ENCODE measurements at regions not wholly inside any gene's neighbourhood (a gene's known extent, or its start where the extent isn't known, plus 50 kb on each side); places are given as distances from the start of the nearest gene placed in this dataset.

GRCh38 chr5:145473042-145473642 is 362.0 kb downstream of the PRELID2 start:
- Mint-ChIP-seq H3K9me3 (ENCODE audit: unreplicated experiment) (no peaks in the 10 kb centered on the region), H3K27ac (ENCODE audit: unreplicated experiment) (no peak overlapping the region), H3K27me3 (ENCODE audit: unreplicated experiment) (no peaks in the 10 kb centered on the region), H3K4me1 (ENCODE audit: unreplicated experiment) (no peaks in the 10 kb centered on the region), H3K4me3 (ENCODE audit: unreplicated experiment) (no peak overlapping the region), H3K36me3 (ENCODE audit: unreplicated experiment) (no peaks in the 10 kb centered on the region)
- TF ChIP-seq, protein P1, sequence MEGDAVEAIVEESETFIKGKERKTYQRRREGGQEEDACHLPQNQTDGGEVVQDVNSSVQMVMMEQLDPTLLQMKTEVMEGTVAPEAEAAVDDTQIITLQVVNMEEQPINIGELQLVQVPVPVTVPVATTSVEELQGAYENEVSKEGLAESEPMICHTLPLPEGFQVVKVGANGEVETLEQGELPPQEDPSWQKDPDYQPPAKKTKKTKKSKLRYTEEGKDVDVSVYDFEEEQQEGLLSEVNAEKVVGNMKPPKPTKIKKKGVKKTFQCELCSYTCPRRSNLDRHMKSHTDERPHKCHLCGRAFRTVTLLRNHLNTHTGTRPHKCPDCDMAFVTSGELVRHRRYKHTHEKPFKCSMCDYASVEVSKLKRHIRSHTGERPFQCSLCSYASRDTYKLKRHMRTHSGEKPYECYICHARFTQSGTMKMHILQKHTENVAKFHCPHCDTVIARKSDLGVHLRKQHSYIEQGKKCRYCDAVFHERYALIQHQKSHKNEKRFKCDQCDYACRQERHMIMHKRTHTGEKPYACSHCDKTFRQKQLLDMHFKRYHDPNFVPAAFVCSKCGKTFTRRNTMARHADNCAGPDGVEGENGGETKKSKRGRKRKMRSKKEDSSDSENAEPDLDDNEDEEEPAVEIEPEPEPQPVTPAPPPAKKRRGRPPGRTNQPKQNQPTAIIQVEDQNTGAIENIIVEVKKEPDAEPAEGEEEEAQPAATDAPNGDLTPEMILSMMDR (IDR thresholded peaks at IDR 0.05) = no peak
- no peak for DNase-seq (ENCODE audit: extremely low spot score, unreplicated experiment)

GRCh38 chr5:145471831-145472612 is 363.1 kb downstream of the PRELID2 start:
- Mint-ChIP-seq H3K36me3 (ENCODE audit: unreplicated experiment) (no peaks in the 10 kb centered on the region), H3K27me3 (ENCODE audit: unreplicated experiment) (no peaks in the 10 kb centered on the region), H3K27ac (ENCODE audit: unreplicated experiment) (no peak overlapping the region), H3K4me3 (ENCODE audit: unreplicated experiment) (no peak overlapping the region), H3K4me1 (ENCODE audit: unreplicated experiment) (no peaks in the 10 kb centered on the region), H3K9me3 (ENCODE audit: unreplicated experiment) (no peaks in the 10 kb centered on the region)
- DNase-seq (ENCODE audit: extremely low spot score, unreplicated experiment) = no peak
- TF ChIP-seq, protein P1 (IDR thresholded peaks at IDR 0.05) = no peak

DNA sequence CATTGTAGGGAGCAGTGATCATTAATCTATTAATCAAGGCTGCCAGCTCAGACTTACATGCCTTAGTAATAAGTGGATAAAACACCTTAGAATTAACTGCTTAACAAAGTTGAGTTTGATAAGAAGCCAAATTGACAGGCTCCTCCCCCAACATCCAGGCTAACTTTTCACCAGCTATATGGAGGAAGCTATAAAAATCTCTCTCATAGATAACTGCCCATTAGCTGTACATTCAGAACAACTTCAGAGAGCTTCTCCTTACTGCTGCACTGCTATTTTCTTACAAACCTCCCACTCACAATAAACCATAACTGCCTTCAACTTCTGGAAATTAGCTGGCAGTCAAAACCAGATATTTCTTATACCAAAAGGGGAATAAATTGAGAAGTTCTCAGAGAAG is 364.1 kb downstream of the PRELID2 start:
- Mint-ChIP-seq H3K4me1 (ENCODE audit: unreplicated experiment) (no peaks in the 10 kb centered on the region), H3K27ac (ENCODE audit: unreplicated experiment) (no peak overlapping the region), H3K9me3 (ENCODE audit: unreplicated experiment) (no peaks in the 10 kb centered on the region), H3K27me3 (ENCODE audit: unreplicated experiment) (no peaks in the 10 kb centered on the region), H3K4me3 (ENCODE audit: unreplicated experiment) (no peak overlapping the region), H3K36me3 (ENCODE audit: unreplicated experiment) (no peaks in the 10 kb centered on the region)
- TF ChIP-seq, protein P1 (IDR thresholded peaks at IDR 0.05) = no peak
- no peak for DNase-seq (ENCODE audit: extremely low spot score, unreplicated experiment)

DNA sequence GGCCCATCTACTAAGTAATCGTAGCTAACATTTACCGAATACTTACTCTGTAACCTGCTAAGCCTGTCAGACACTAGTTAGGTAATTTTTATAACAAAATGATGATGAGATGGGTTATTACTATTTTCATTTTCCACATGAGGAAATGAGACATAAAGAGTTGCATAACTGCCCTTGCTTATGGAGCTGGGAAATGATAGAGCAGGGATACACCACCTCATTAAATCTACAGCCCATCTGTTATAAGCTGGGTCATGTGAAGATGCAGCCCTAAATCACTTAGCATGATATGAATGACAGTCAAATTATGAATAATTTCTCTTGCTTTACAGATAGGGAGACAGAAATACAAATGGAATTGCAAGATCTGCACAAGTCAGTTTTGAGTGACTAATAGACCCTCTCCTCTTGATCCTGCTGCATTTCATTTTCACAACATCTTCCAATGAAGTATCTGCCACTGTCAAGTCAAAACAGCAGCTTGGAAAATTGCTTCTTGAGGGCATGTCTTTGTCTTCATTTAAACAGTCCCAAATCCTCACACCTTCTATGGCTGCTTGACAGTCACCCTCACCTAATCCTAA is 364.7 kb downstream of the PRELID2 start:
- H3K4me3 Mint-ChIP-seq (ENCODE audit: unreplicated experiment) = no peak overlapping the region
- no peaks in the 10 kb centered on the region for H3K4me1 Mint-ChIP-seq (ENCODE audit: unreplicated experiment)
- H3K27ac Mint-ChIP-seq (ENCODE audit: unreplicated experiment) = no peak overlapping the region
- TF ChIP-seq, protein P1 (IDR thresholded peaks at IDR 0.05) = no peak
- no peak for DNase-seq (ENCODE audit: extremely low spot score, unreplicated experiment)
- H3K36me3 Mint-ChIP-seq (ENCODE audit: unreplicated experiment) = no peaks in the 10 kb centered on the region
- H3K27me3 Mint-ChIP-seq (ENCODE audit: unreplicated experiment) = no peaks in the 10 kb centered on the region
- H3K9me3 Mint-ChIP-seq (ENCODE audit: unreplicated experiment) = no peaks in the 10 kb centered on the region

DNA sequence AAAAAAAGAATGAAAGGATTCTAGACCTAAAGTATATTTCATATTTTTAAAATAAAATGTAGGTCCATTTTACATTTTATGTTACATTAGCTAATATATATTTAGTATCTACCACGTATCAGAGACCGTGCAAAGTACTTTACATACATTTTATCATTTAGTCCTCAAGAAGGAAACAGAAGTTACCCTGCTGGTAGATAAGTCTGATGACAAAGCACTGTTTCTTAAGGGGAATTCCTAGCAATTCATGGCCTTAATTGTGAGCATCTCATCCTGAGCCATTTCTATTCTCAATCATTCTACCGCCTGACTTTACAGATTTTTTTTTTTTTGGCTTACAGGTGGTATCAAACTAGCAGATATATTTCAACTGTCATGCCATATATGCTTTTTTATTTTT is 367.7 kb downstream of the PRELID2 start:
- no peaks in the 10 kb centered on the region for H3K36me3 Mint-ChIP-seq (ENCODE audit: unreplicated experiment)
- no peak overlapping the region for H3K4me3 Mint-ChIP-seq (ENCODE audit: unreplicated experiment)
- H3K27me3 Mint-ChIP-seq (ENCODE audit: unreplicated experiment) = no peaks in the 10 kb centered on the region
- H3K4me1 Mint-ChIP-seq (ENCODE audit: unreplicated experiment) = no peaks in the 10 kb centered on the region
- TF ChIP-seq, protein P1 (IDR thresholded peaks at IDR 0.05) = no peak
- H3K27ac Mint-ChIP-seq (ENCODE audit: unreplicated experiment) = no peak overlapping the region
- no peak for DNase-seq (ENCODE audit: extremely low spot score, unreplicated experiment)
- H3K9me3 Mint-ChIP-seq (ENCODE audit: unreplicated experiment) = no peaks in the 10 kb centered on the region
